Suppressor macrophage treated with lipopolysaccharide for 1 hour (primary cell): ENCODE measurements at regions not wholly inside any gene's neighbourhood (a gene's known extent, or its start where the extent isn't known, plus 50 kb on each side); places are given as distances from the start of the nearest gene placed in this dataset.

Experiments used
- DNase-seq, 3 donors: peaks; one replicate each; pipeline ENCODE4 v3.0.0-alpha.2; 2020 to 2022

DNA sequence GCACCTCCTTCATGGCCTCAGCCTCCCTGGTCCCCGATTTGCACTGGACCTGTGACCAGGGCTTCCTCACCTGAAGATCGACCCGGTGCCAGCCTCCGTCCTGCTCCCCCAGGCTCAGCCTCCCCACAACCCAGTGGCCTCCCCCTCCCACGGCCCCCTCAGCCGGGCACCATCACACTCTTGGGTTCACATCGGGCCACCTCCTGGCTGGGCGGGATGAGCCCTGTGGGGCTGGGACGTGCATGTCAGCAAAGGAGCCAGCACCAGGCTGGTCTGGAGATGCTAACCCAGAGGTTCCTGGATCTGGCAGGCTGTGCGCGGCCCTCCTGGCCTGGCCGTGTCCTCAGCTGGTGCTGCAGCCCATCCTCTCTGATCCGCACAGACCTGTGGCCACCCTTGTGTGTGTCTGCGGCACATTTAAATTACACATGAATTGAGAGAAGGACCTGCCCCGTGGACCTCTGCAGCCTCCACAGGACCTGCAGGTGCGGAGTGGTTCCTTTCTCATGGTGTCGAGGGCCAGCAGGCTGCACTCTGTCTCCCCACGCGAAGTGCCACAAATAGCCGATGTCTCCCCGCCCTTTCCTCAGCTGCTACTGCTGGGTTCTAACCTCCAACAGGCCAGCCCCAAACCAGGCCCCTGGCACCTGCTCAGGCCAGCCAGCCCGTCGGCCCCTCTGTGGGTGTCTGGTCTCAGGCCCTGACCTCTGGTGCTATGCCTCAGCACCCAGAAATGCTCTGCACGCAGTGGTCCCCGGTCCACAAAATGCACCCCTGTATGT, 237.5 kb downstream of the ERMARD start:
- no peak for DNase-seq

- DNase-seq, result no peak
Observed at GRCh38 chr6:169986848-169987498, 235.6 kb downstream of the ERMARD start.

GRCh38 chr6:169986171-169986847, 234.9 kb downstream of the ERMARD start:
- no peak for DNase-seq

DNA sequence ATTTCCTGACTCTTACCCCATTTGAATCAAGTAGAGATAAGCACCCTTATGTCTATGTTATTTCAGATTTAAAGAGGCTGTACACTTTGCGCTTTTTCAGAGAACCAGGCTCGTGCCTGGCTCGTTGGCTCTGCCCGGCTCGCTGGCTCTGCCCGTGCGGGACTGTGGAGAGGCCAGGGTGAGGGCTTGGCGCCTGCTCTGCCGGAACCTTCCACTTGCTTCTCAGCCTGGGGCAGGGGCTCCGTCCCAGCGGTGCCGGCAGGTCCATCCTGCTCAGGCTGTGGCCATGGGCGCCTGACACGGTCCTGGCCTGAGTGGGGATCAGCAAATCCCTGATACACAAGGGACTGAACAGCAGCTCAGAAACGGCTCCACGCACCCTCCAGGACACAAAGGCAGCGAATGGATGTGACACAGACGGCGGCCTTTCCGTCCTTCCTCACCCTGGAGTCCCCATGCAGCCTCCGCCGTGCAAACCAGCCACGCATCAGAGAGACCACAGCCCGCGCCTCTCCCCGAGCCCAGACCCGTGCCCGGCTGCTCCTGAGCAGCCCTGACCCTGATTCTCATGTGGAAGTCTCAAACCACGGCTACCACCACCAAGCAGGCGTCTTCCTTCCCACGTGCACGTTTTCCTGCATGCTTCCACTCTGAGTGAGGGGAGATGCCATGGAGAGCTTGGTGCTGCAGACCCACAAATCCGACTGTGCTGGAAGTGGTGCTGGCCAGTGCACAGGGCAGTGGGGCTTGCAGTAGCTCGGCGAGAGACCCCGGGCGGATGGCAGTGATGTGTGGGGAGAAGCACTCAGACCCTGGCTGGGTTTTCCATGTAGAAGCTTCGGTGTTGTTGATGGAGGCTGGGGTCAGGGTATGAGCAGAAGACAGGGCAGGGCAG, 233.9 kb downstream of the ERMARD start:
- DNase-seq, result no peak

DNA sequence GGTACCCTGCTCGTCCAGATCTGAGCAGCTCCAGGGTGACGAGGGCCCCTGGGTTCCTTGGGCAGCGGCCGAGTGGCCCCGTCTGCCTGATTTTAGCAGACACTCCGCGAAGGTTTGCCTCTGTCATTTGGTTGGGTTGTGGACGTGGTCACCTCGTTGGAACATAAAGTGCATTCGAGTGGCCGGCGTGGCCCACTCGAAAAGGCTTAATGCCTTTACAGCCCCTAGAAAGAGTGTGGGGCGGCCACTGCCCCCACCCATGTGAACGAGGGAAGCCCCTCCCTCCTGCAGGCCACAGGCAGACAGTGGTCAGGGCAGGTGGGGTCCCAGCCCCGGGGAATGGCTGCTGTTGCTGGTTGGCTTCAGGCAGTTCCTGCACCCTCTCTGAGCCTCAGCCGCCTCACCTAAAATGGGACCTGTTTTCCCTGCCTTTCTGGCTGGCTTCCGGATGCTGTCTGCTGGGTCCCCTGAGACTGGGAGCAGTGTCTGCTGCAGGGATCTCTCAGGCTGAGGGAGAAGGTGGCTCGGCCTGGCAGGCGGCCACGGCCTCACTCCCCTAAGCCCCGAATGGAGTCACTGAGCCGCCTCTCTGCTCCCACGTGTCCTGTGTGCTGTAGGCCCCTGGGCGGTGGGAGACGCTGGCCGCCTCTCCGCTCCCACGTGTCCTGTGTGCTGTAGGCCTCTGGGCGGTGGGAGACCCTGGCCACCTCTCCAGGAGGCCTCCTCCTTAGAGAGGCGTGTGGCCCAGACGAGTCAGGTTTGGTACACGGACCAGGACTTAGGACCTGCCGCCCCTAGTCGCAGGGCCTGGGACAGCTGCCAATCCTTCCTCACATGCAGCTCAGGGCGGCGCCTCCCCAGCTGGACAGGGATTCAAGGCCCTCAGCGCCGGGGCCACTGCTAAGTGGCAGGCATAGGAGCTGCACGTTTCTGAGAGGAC, 233.0 kb downstream of the ERMARD start:
- no peak for DNase-seq

DNA sequence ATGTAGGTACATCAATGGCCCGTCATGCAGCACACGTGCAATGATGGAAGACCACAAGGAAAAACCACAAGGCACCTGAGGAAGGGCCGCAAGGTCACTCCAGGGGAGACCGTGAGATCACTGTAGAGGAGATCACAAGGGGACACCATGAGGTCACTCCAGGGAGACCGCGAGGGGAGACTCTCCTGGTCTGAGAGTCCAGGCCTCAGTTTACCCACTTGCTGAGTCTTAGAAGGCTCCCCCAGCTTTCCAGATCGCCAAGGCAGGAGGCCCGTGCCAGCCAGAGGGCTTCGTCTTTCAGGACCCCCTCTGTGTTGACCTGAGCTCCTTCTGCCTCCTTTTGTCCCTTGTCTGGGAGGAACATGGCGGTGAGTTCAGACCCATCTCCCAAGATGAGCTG, 232.2 kb downstream of the ERMARD start:
- no peak for DNase-seq

GRCh38 chr6:169982461-169983386, 231.3 kb downstream of the ERMARD start:
- DNase-seq, result no peak

DNA sequence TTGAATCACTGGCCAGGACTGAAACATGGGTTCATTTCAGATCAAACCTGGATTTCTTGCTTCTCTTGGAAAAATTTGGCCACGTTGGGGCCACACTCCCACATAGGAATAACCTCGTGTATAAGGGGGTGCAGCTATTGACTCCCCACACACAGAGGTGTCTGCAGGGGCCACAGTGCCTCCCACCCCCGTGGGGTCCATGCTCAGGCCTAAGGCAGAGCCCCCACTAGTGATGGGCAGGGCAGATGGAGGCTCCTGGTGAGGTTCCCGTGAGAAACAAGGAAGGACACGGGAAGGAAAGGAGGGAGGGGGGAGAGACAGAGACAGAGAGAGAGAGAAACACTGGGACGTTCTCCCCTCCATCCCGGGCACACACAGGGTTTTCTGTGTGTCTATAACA, 230.5 kb downstream of the ERMARD start:
- no peak for DNase-seq

- DNase-seq, result no peak
Observed at GRCh38 chr6:169981568-169981967, 230.1 kb downstream of the ERMARD start.

GRCh38 chr6:169980826-169981450, 229.5 kb downstream of the ERMARD start:
- no peak for DNase-seq

DNA sequence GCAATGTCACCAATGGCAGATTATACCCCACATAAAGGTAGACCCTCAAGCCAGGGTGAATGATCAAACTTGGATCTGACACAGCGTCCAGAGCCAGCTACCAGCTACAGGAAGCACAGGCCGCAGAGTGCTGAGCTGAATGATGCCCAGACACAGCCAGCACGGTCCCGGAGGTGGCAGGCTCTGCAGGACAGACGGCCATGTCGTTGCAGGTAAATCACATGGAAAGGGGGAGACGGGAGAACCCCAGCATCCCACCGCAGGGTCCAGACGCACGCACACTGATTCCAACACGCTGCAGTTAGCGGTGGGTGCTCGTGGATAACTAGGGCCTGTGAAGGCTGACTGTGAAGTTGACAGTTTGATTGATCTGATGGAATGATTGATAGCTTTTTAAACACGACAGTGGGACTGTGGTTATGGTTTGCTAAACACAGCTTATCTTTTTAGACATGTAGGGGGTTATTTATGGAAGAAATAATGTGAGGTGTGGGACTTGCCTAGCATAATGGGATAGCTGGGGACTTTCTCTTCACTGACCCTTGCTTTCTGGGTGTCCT, 228.5 kb downstream of the ERMARD start:
- DNase-seq, result no peak

DNA sequence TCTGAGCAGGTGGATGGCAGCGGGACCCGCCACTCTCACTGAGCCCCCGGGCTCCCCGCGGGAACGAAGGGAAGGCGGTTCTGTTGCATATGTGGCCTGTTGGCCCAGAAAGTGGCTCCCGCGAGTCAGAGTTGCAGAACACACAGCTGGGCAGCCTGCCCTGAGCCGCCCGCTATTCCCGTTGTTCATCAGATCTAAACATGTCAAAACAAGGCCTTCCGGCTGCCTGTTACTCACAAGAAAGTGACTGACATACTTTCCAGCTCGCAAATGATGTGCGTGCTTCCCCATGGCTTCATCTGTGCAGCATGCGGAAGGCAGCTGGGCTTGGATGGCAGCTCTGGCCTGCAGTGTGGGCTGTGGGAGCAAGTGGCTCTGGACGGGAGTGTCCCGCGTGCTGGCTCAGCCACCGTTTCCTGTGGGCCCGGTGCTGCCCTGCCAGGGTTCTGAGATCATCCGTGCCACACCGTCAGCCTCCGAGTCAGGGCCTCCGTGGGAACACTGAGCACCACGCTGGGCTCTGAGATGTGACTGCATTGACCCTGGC, 227.3 kb downstream of the ERMARD start:
- DNase-seq, result no peak

DNA sequence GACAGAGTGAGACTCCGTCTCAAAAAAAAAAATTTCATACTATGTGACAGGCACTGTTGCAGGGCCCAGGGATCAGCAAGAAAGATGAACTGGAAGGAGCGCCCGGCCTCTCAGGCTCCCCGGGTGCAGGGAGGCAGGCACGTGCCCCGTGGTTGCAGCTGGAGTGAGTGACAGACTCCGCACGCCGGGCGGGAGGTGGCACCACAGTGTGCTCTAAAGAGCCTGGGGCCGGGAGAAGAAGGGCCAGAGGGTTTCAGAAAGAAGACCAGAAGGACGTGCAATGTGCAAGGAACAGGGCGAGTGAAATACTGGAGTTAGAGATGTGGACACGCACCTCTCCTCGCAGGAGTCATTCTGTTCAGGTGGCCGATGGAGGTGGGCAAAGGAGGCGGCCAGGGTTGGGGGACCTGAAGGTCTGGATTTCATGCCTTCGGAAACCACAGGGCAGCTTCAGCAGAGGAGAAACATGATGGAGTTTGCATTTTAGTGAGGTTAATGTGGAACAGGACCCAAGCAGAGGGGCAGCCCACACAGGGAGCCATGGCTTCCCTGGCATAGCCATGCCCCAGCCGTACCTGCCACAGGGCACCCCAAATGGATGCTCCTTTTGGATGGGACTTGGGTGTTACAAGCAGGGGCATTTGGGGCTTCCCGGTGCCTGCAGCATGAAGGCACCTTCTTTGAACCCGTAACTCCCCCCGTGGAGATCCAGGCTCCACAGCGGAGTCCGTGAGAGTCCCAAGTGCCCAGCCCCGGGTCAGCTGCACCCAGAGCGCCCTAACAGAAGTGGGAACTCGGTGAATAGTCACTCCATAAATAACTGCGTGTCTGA, 226.2 kb downstream of the ERMARD start:
- DNase-seq, result no peak

- DNase-seq, result peak in 2 of 3 donors; percentile 13 to 28
Observed at GRCh38 chr6:169976301-169977081, 225.1 kb downstream of the ERMARD start.

GRCh38 chr6:169975701-169976100, 224.3 kb downstream of the ERMARD start:
- DNase-seq, result no peak

- no peak for DNase-seq
Observed at GRCh38 chr6:169975286-169975685, 223.9 kb downstream of the ERMARD start.

DNA sequence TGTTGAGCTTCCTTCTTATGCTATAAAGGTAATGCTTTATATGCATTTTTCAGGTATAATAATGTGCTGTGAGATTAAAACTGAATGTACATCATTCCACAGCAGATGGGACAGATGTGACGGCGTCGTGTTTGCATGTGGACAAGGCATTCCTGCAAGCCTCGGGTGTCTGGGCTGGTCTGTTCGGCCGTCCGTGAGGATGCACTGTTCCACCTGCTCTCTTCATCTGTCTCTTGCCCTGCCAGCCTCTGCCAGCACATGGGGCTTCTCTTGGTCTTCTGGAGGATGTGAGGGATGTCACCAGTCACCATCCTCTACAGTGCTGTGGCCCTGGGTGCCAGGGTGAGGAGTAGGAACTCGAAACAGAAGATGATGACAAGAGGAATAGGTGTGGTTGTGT, 223.2 kb downstream of the ERMARD start:
- DNase-seq, result no peak
